K562 (cell line): ENCODE measurements at regions not wholly inside any gene's neighbourhood (a gene's known extent, or its start where the extent isn't known, plus 50 kb on each side); places are given as distances from the start of the nearest gene placed in this dataset.

ENCODE experiments used
- ATAC-seq: fragments of 200-7000 bp; cut with Tn5 transposase; 3 replicates; pipeline ENCODE4 v1.9.1; 2020; ENCODE audit warnings: moderate library complexity
- BruUV-seq: library from RNA; stranded (reverse); fragments of 400-500 nt; replicated peaks from 2 replicates; lab custom pipeline; 2021; lab: Mats Ljungman, UMichigan
- CTCF ChIA-PET: fragments of 300-600 bp; formaldehyde crosslinking; extraction: SDS; loops from one replicate; lab custom pipeline; 2021; ENCODE audit warnings: low intra/inter-chr PET ratio; lab: Yijun Ruan, JAX
- POLR2A ChIA-PET: fragments of 300-600, 350-650 bp; sonication (Branson Sonifier 250); formaldehyde crosslinking; extraction: SDS; loops from one replicate; lab custom pipeline; 2021; ENCODE audit warnings: antibody characterized with exemption, inconsistent platforms; lab: Yijun Ruan, JAX
- DNase-seq, 4 experiments: peaks; one replicate each; pipeline versions ENCODE4 v3.0.0 to v3.0.0-alpha.2; 2011 to 2018; ENCODE audit warnings: low spot score in 3 of 4, mixed read lengths in 3 of 4; ENCODE audit errors: extremely low read depth in 1 of 4
- FAIRE-seq: peaks from 2 replicates; lab custom pipeline; 2011; peaks lifted over from hg19 to GRCh38; lab: Jason Lieb, UNC
- H2AFZ ChIP-seq: 2 replicates; pipeline ENCODE4 v1.6.0; 2011; ENCODE audit warnings: low read depth, low read length, control low read depth, inconsistent platforms
- H3K27ac ChIP-seq: fragments of 200-600 bp; 3 replicates; pipeline ENCODE4 v1.8.0; 2011; ENCODE audit warnings: low read depth, mild to moderate bottlenecking, control low read depth, inconsistent platforms, low read length, moderate library complexity, mixed read lengths; ENCODE audit errors: extremely low read depth
- H3K27me3 ChIP-seq, 2 experiments: fragments of 300-600 bp in 1 of 2; 2 replicates in 1 of 2; 3 replicates in 1 of 2; pipeline versions ENCODE4 v1.6.0 to v1.8.0; 2011; ENCODE audit warnings: inconsistent platforms in 2 of 2, low read length in 2 of 2, mild to moderate bottlenecking in 1 of 2, mixed read lengths in 1 of 2, moderate library complexity in 1 of 2; ENCODE audit not compliant: control insufficient read depth in 2 of 2, insufficient read depth in 2 of 2
- H3K36me3 ChIP-seq: fragments of 300-600 bp; 3 replicates; pipeline ENCODE4 v1.8.0; 2011; ENCODE audit warnings: mild to moderate bottlenecking, low read length, inconsistent platforms; ENCODE audit not compliant: control insufficient read depth, insufficient read depth
- H3K4me1 ChIP-seq, 2 experiments: fragments of 200-600 bp in 1 of 2; replicated peaks in 1 of 2; 2 replicates in 1 of 2; 3 replicates in 1 of 2; pipeline versions ENCODE4 v1.5.1 to v1.8.0; 2011; ENCODE audit warnings: inconsistent platforms in 2 of 2, low read length in 2 of 2, mild to moderate bottlenecking in 1 of 2, mixed read lengths in 1 of 2, moderate library complexity in 1 of 2; ENCODE audit not compliant: control insufficient read depth in 2 of 2, insufficient read depth in 2 of 2
- H3K4me2 ChIP-seq: 2 replicates; pipeline ENCODE4 v1.6.1; 2011; ENCODE audit warnings: low read length, control low read depth, inconsistent platforms, mixed read lengths; ENCODE audit not compliant: insufficient read depth
- H3K4me3 ChIP-seq: fragments of 200-600 bp; sonication (generic), shearing (Covaris generic); 2 replicates; pipeline ENCODE4 v1.5.1; 2016; ENCODE audit warnings: control low read depth, inconsistent platforms
- H3K79me2 ChIP-seq: fragments of 200-600 bp; 3 replicates; pipeline ENCODE4 v1.8.0; 2011; ENCODE audit warnings: low read length, inconsistent platforms; ENCODE audit not compliant: control insufficient read depth, insufficient read depth
- H3K9ac ChIP-seq, 2 experiments: 2 replicates each; pipeline versions ENCODE4 v1.6.0 to v1.6.1; 2011; ENCODE audit warnings: low read depth in 2 of 2, low read length in 2 of 2, control low read depth in 1 of 2, inconsistent platforms in 1 of 2, mild to moderate bottlenecking in 1 of 2, mixed read lengths in 1 of 2; ENCODE audit not compliant: insufficient read depth in 1 of 2
- H3K9me1 ChIP-seq: one replicate; pipeline ENCODE4 v1.6.0; 2011; ENCODE audit warnings: inconsistent platforms, mild to moderate bottlenecking, low read length, moderate library complexity; ENCODE audit not compliant: control insufficient read depth, insufficient read depth
- H3K9me3 ChIP-seq: replicated peaks from 2 replicates; pipeline ENCODE4 v1.5.1; 2011; ENCODE audit warnings: low read depth, low read length, inconsistent platforms; ENCODE audit not compliant: control insufficient read depth, insufficient read depth
- H4K20me1 ChIP-seq: replicated peaks from 2 replicates; pipeline ENCODE4 v1.6.1; 2011; ENCODE audit warnings: low read length, inconsistent platforms, mixed read lengths; ENCODE audit not compliant: control insufficient read depth, insufficient read depth
- CC2D1A ChIP-seq: fragments of 450-650 bp; IDR thresholded peaks from 2 replicates; pipeline ENCODE4 v1.6.1; 2017; ENCODE audit warnings: mild to moderate bottlenecking
- KDM2B ChIP-seq: fragments of 250-450 bp; sonication (Bioruptor Pico); IDR thresholded peaks from 2 replicates; pipeline ENCODE4 v1.8.0; 2021; ENCODE audit warnings: mild to moderate bottlenecking, moderate library complexity
- MEF2A ChIP-seq: IDR thresholded peaks from 2 replicates; pipeline ENCODE4 v1.6.1; 2011; ENCODE audit warnings: low read depth, mild to moderate bottlenecking, low read length, moderate library complexity; ENCODE audit not compliant: control insufficient read depth
- RBM22 ChIP-seq: fragments of 200-400 bp; formaldehyde crosslinking; IDR thresholded peaks from 2 replicates; pipeline ENCODE4 v1.6.1; 2018; ENCODE audit warnings: low read length, low read depth; ENCODE audit not compliant: poor library complexity, severe bottlenecking
- WGBS: fragments of 100-300 bp; shearing (Covaris generic); methylation state at CpG from one replicate; pipeline ENCODE4 v1.1.6; 2016; ENCODE audit warnings: low coverage, mixed read lengths; ENCODE audit not compliant: insufficient coverage; ENCODE audit errors: missing lambda C conversion rate; 5-methylcytosine and 5-hydroxymethylcytosine counted together
- in situ Hi-C: fragments of 300-500 bp; cut with MboI; formaldehyde crosslinking; loops from 4 replicates; pipeline ENCODE4 v1.15.0; 2018; ENCODE audit warnings: inconsistent platforms, mixed read lengths
- intact Hi-C: fragments of 100-400 bp; cut with micrococcal nuclease; formaldehyde crosslinking; loops from 2 replicates; pipeline ENCODE4 v1.14.2; 2022
- TF ChIP-seq, protein P1 (sequence below), 2 experiments: IDR thresholded peaks; 2 replicates each; pipeline ENCODE4 v1.6.1; 2011; ENCODE audit warnings: borderline replicate concordance in 1 of 2, control low read depth in 1 of 2, low read depth in 1 of 2, low read length in 1 of 2, mild to moderate bottlenecking in 1 of 2, mixed read lengths in 1 of 2, moderate library complexity in 1 of 2; ENCODE audit not compliant: insufficient read depth in 1 of 2, insufficient read length in 1 of 2, poor library complexity in 1 of 2, severe bottlenecking in 1 of 2; ENCODE audit errors: extremely low read depth in 1 of 2
- TF ChIP-seq, protein P2 (sequence below), 2 experiments: fragments of 450-650 bp; formaldehyde crosslinking in 1 of 2; IDR thresholded peaks; 2 replicates each; pipeline versions ENCODE4 v1.4.0 to v1.6.1; 2014 to 2020; ENCODE audit warnings: mild to moderate bottlenecking in 2 of 2, borderline replicate concordance in 1 of 2, low read depth in 1 of 2
- TF ChIP-seq, protein P3 (sequence below): sonication (generic); formaldehyde crosslinking; IDR thresholded peaks from 2 replicates; pipeline ENCODE4 v1.8.0; 2022; ENCODE audit warnings: missing genetic modification reagents, mild to moderate bottlenecking, moderate library complexity, borderline replicate concordance
- TF ChIP-seq, protein P4 (sequence below): fragments of 250-450 bp; sonication (Bioruptor Pico); IDR thresholded peaks from 2 replicates; pipeline ENCODE4 v1.5.0; 2020; ENCODE audit warnings: mild to moderate bottlenecking, borderline replicate concordance

DNA sequence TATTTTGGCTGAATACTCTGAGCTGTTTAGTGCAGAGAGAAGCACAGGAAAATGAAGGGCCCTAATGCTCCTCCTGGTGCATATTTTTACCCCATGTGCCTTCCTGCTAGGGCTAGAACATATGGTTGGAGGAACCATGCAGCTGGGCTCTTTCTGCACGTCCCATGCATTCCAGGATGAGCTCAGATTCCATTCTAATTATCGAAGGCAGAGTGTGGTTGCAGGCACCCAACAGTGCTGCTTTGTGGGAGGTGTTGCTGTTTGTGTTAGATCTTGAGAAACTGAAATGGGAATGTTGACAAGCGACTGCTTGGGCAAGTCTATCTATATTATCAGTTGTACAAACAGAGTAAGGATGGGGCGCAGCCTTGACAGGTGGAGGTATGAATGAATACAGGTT lies 419.5 kb downstream of the DHX35 start:
- Histone ChIP-seq H3K4me1 (no peaks in the 10 kb centered on the region), H3K27ac (no peak overlapping the region), H3K36me3 (no peaks in the 10 kb centered on the region), H3K4me2 (no peak overlapping the region), H3K9me1 (no peaks in the 10 kb centered on the region), H3K9ac (no peak overlapping the region), H3K9me3 (no peaks in the 10 kb centered on the region; the same call in 1 of the 2 replicates), H4K20me1 (no peaks in the 10 kb centered on the region), H3K79me2 (no peaks in the 10 kb centered on the region), H2AFZ (no peak overlapping the region), H3K4me3 (no peak overlapping the region), H3K27me3 (no peaks in the 10 kb centered on the region)
- DNase-seq, result no peak
- 2% methylated on average over 4 of the region's 4 CpGs for WGBS
- in situ Hi-C loops (no loop called here), intact Hi-C loops (no loop called here)
- POLR2A ChIA-PET, result no interaction called here
- ATAC-seq, result no peak
- no peak for FAIRE-seq
- no TSS peak for BruUV-seq
- CTCF ChIA-PET, result no interaction called here
- no peak for TF ChIP-seq CC2D1A
- TF ChIP-seq, protein P1, sequence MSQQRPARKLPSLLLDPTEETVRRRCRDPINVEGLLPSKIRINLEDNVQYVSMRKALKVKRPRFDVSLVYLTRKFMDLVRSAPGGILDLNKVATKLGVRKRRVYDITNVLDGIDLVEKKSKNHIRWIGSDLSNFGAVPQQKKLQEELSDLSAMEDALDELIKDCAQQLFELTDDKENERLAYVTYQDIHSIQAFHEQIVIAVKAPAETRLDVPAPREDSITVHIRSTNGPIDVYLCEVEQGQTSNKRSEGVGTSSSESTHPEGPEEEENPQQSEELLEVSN (IDR thresholded peaks at IDR 0.05; ENCODE audit: borderline replicate concordance in 1 of 2, extremely low read depth in 1 of 2, insufficient read depth in 1 of 2, insufficient read length in 1 of 2, low read depth in 1 of 2, low read length in 1 of 2, poor library complexity in 1 of 2, severe bottlenecking in 1 of 2), result no peak
- TF ChIP-seq, protein P2, sequence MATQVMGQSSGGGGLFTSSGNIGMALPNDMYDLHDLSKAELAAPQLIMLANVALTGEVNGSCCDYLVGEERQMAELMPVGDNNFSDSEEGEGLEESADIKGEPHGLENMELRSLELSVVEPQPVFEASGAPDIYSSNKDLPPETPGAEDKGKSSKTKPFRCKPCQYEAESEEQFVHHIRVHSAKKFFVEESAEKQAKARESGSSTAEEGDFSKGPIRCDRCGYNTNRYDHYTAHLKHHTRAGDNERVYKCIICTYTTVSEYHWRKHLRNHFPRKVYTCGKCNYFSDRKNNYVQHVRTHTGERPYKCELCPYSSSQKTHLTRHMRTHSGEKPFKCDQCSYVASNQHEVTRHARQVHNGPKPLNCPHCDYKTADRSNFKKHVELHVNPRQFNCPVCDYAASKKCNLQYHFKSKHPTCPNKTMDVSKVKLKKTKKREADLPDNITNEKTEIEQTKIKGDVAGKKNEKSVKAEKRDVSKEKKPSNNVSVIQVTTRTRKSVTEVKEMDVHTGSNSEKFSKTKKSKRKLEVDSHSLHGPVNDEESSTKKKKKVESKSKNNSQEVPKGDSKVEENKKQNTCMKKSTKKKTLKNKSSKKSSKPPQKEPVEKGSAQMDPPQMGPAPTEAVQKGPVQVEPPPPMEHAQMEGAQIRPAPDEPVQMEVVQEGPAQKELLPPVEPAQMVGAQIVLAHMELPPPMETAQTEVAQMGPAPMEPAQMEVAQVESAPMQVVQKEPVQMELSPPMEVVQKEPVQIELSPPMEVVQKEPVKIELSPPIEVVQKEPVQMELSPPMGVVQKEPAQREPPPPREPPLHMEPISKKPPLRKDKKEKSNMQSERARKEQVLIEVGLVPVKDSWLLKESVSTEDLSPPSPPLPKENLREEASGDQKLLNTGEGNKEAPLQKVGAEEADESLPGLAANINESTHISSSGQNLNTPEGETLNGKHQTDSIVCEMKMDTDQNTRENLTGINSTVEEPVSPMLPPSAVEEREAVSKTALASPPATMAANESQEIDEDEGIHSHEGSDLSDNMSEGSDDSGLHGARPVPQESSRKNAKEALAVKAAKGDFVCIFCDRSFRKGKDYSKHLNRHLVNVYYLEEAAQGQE (IDR thresholded peaks at IDR 0.05; ENCODE audit: borderline replicate concordance), result no peak
- TF ChIP-seq, protein P2 (CRISPR knock-in tag; IDR thresholded peaks at IDR 0.05; ENCODE audit: low read depth), result no peak
- TF ChIP-seq, protein P3, sequence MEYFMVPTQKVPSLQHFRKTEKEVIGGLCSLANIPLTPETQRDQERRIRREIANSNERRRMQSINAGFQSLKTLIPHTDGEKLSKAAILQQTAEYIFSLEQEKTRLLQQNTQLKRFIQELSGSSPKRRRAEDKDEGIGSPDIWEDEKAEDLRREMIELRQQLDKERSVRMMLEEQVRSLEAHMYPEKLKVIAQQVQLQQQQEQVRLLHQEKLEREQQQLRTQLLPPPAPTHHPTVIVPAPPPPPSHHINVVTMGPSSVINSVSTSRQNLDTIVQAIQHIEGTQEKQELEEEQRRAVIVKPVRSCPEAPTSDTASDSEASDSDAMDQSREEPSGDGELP (CRISPR knock-in tag), result no peak
- TF ChIP-seq KDM2B, result no peak
- no peak for TF ChIP-seq MEF2A
- TF ChIP-seq, protein P4, sequence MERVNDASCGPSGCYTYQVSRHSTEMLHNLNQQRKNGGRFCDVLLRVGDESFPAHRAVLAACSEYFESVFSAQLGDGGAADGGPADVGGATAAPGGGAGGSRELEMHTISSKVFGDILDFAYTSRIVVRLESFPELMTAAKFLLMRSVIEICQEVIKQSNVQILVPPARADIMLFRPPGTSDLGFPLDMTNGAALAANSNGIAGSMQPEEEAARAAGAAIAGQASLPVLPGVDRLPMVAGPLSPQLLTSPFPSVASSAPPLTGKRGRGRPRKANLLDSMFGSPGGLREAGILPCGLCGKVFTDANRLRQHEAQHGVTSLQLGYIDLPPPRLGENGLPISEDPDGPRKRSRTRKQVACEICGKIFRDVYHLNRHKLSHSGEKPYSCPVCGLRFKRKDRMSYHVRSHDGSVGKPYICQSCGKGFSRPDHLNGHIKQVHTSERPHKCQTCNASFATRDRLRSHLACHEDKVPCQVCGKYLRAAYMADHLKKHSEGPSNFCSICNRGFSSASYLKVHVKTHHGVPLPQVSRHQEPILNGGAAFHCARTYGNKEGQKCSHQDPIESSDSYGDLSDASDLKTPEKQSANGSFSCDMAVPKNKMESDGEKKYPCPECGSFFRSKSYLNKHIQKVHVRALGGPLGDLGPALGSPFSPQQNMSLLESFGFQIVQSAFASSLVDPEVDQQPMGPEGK, result no peak
- TF ChIP-seq RBM22, result no peak
